ENCODE measurements at regions not wholly inside any gene's neighbourhood (a gene's known extent, or its start where the extent isn't known, plus 50 kb on each side); places are given as distances from the start of the nearest gene placed in this dataset.
"Not testable (repeated sequence)": the region's sequence is repeated elsewhere in the genome, so short reads cannot be mapped to it uniquely, and the experiment has no call there.

DNA sequence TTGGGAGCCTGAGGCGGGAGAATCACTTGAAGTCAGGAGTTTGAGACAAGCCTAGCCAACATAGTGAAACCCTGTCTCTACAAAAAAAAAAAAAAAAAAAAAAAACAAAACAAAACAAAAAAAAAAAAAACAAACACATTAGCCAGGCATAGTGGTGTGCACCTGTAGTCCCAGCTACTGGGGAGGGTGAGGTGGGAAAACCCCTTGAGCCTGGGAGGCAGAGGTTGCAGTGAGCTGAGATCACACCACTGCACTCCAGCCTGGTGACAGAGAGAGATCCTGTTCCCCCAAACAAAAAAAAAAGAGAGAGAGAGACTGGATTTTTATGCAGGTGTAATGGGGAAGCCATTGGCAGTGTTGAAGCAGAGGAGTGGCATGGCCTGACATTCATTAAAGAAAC is 385.7 kb upstream of the TENM3 start:
- H2BK120ac ChIP-seq (ENCODE audit: low read depth, low read length); H3K14ac ChIP-seq (ENCODE audit: low read length); DNase-seq (ENCODE audit: low spot score); H3K9me3 ChIP-seq (replicated peaks in 1 of 2; ENCODE audit: control insufficient read depth in 2 of 2, insufficient read depth in 1 of 2, low read depth in 1 of 2, low read length in 2 of 2); H3K4me1 ChIP-seq (ENCODE audit: control insufficient read depth in 2 of 2, insufficient read depth in 1 of 2, low read depth in 1 of 2, low read length in 2 of 2); H3K79me1 ChIP-seq (ENCODE audit: low read depth, low read length); H4K8ac ChIP-seq (ENCODE audit: low read depth, low read length); H2AK5ac ChIP-seq (ENCODE audit: low read depth, low read length); H2BK5ac ChIP-seq (ENCODE audit: low read length); H3K9ac ChIP-seq (ENCODE audit: low read depth, low read length, poor library complexity); H4K91ac ChIP-seq (ENCODE audit: low read depth, low read length, poor library complexity); H3K27ac ChIP-seq (replicated peaks; ENCODE audit: low read length); H2AFZ ChIP-seq (ENCODE audit: low read length); H3K4me2 ChIP-seq (ENCODE audit: insufficient read depth, low read length, poor library complexity, severe bottlenecking); H3K27me3 ChIP-seq (ENCODE audit: control insufficient read depth in 3 of 3, insufficient read depth in 3 of 3, low read depth in 1 of 3, low read length in 3 of 3); H2BK15ac ChIP-seq (ENCODE audit: low read length); H3K4me3 ChIP-seq (ENCODE audit: low read length in 2 of 2); H3K36me3 ChIP-seq (replicated peaks in 1 of 2; ENCODE audit: control insufficient read depth in 2 of 2, insufficient read depth in 2 of 2, low read length in 2 of 2); H3K4ac ChIP-seq (ENCODE audit: low read length); H3K18ac ChIP-seq (ENCODE audit: low read length); H2BK12ac ChIP-seq (ENCODE audit: low read length); H3K23ac ChIP-seq (ENCODE audit: low read depth, low read length, poor library complexity): not testable (repeated sequence)
- no CpG with 5 or more reads among the region's 1 CpG for WGBS, 2 donors (ENCODE audit: extremely low coverage in 2 of 2, insufficient read length in 2 of 2, insufficient replicate concordance in 1 of 2)

DNA sequence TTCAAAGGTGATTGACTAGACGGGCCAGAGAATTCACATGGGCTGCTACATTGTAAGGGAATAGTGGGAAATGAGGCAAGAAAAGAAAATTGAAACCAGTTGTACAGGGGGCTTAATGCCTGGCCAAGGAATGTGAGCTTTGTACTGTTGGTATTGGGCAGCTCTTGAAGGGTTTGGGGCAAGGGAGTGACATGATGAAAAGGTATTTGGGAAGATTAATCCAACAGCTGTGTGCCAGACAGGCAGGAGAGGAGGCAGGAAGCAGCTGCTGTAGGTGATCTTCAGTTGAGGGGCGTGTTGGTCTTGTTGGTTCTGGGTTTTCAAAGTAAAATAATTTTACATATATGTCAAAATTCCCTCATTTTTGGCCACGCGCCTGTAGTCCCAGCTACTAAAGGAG is 384.5 kb upstream of the TENM3 start:
- no peaks in the 10 kb centered on the region for H3K79me1 ChIP-seq (ENCODE audit: low read depth, low read length)
- WGBS, 2 donors (ENCODE audit: extremely low coverage in 2 of 2, insufficient read length in 2 of 2, insufficient replicate concordance in 1 of 2), result no CpG with 5 or more reads among the region's 4 CpGs
- H3K36me3 ChIP-seq (replicated peaks in 1 of 2; ENCODE audit: control insufficient read depth in 2 of 2, insufficient read depth in 2 of 2, low read length in 2 of 2), result no peaks in the 10 kb centered on the region
- no peak overlapping the region for H3K9ac ChIP-seq (ENCODE audit: low read depth, low read length, poor library complexity)
- no peaks in the 10 kb centered on the region for H3K27me3 ChIP-seq (ENCODE audit: control insufficient read depth in 3 of 3, insufficient read depth in 3 of 3, low read depth in 1 of 3, low read length in 3 of 3)
- no peak overlapping the region for H3K4me2 ChIP-seq (ENCODE audit: insufficient read depth, low read length, poor library complexity, severe bottlenecking)
- H4K91ac ChIP-seq (ENCODE audit: low read depth, low read length, poor library complexity), result no peak overlapping the region
- no peaks in the 10 kb centered on the region for H3K4me1 ChIP-seq (ENCODE audit: control insufficient read depth in 2 of 2, insufficient read depth in 1 of 2, low read depth in 1 of 2, low read length in 2 of 2)
- H4K8ac ChIP-seq (ENCODE audit: low read depth, low read length), result no peak overlapping the region
- no peaks in the 10 kb centered on the region for H3K9me3 ChIP-seq (replicated peaks in 1 of 2; ENCODE audit: control insufficient read depth in 2 of 2, insufficient read depth in 1 of 2, low read depth in 1 of 2, low read length in 2 of 2)
- H3K18ac ChIP-seq (ENCODE audit: low read length), result no peak overlapping the region
- no peak overlapping the region for H3K23ac ChIP-seq (ENCODE audit: low read depth, low read length, poor library complexity)
- no peak overlapping the region for H2BK15ac ChIP-seq (ENCODE audit: low read length)
- H2BK5ac ChIP-seq (ENCODE audit: low read length), result no peak overlapping the region
- no peak overlapping the region for H3K4ac ChIP-seq (ENCODE audit: low read length)
- H2BK12ac ChIP-seq (ENCODE audit: low read length), result no peak overlapping the region
- no peak overlapping the region for H2BK120ac ChIP-seq (ENCODE audit: low read depth, low read length)
- H3K4me3 ChIP-seq (ENCODE audit: low read length in 2 of 2), result no peak overlapping the region
- DNase-seq (ENCODE audit: low spot score), result no peak
- no peak overlapping the region for H3K27ac ChIP-seq (replicated peaks; ENCODE audit: low read length)
- no peak overlapping the region for H2AFZ ChIP-seq (ENCODE audit: low read length)
- H2AK5ac ChIP-seq (ENCODE audit: low read depth, low read length), result no peak overlapping the region
- no peak overlapping the region for H3K14ac ChIP-seq (ENCODE audit: low read length)

DNA sequence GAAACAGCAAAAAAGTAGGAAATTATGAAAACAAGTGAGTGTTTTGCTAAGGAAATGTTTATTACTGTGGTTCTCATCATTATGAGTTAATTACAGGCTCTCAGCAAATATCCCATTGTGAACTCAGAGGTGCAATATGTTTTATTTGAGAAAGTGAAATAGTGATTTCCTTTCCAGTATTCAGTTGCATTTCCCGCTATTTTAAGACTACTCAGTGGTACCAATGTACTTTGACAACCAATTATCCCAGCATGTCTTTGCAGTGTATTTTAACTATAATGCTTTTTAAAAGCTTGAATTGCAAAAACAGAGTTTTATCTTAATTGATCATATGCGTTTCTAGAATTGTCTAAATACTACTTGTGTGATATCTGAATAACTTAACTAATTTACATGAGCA is 383.8 kb upstream of the TENM3 start:
- no peaks in the 10 kb centered on the region for H3K27me3 ChIP-seq (ENCODE audit: control insufficient read depth in 3 of 3, insufficient read depth in 3 of 3, low read depth in 1 of 3, low read length in 3 of 3)
- H2AFZ ChIP-seq (ENCODE audit: low read length), result no peak overlapping the region
- H4K91ac ChIP-seq (ENCODE audit: low read depth, low read length, poor library complexity), result no peak overlapping the region
- no peak overlapping the region for H4K8ac ChIP-seq (ENCODE audit: low read depth, low read length)
- no CpG with 5 or more reads among the region's 2 CpGs for WGBS, 2 donors (ENCODE audit: extremely low coverage in 2 of 2, insufficient read length in 2 of 2, insufficient replicate concordance in 1 of 2)
- no peak overlapping the region for H3K4me3 ChIP-seq (ENCODE audit: low read length in 2 of 2)
- no peak overlapping the region for H2BK12ac ChIP-seq (ENCODE audit: low read length)
- DNase-seq (ENCODE audit: low spot score), result no peak
- no peak overlapping the region for H2BK5ac ChIP-seq (ENCODE audit: low read length)
- H3K4me1 ChIP-seq (ENCODE audit: control insufficient read depth in 2 of 2, insufficient read depth in 1 of 2, low read depth in 1 of 2, low read length in 2 of 2), result no peaks in the 10 kb centered on the region
- no peak overlapping the region for H2BK120ac ChIP-seq (ENCODE audit: low read depth, low read length)
- no peak overlapping the region for H3K23ac ChIP-seq (ENCODE audit: low read depth, low read length, poor library complexity)
- H3K4ac ChIP-seq (ENCODE audit: low read length), result no peak overlapping the region
- H3K27ac ChIP-seq (replicated peaks; ENCODE audit: low read length), result no peak overlapping the region
- no peak overlapping the region for H2BK15ac ChIP-seq (ENCODE audit: low read length)
- H3K14ac ChIP-seq (ENCODE audit: low read length), result no peak overlapping the region
- no peaks in the 10 kb centered on the region for H3K36me3 ChIP-seq (replicated peaks in 1 of 2; ENCODE audit: control insufficient read depth in 2 of 2, insufficient read depth in 2 of 2, low read length in 2 of 2)
- H3K4me2 ChIP-seq (ENCODE audit: insufficient read depth, low read length, poor library complexity, severe bottlenecking), result no peak overlapping the region
- H3K79me1 ChIP-seq (ENCODE audit: low read depth, low read length), result no peaks in the 10 kb centered on the region
- H2AK5ac ChIP-seq (ENCODE audit: low read depth, low read length), result no peak overlapping the region
- no peak overlapping the region for H3K9ac ChIP-seq (ENCODE audit: low read depth, low read length, poor library complexity)
- H3K18ac ChIP-seq (ENCODE audit: low read length), result no peak overlapping the region
- no peaks in the 10 kb centered on the region for H3K9me3 ChIP-seq (replicated peaks in 1 of 2; ENCODE audit: control insufficient read depth in 2 of 2, insufficient read depth in 1 of 2, low read depth in 1 of 2, low read length in 2 of 2)

DNA sequence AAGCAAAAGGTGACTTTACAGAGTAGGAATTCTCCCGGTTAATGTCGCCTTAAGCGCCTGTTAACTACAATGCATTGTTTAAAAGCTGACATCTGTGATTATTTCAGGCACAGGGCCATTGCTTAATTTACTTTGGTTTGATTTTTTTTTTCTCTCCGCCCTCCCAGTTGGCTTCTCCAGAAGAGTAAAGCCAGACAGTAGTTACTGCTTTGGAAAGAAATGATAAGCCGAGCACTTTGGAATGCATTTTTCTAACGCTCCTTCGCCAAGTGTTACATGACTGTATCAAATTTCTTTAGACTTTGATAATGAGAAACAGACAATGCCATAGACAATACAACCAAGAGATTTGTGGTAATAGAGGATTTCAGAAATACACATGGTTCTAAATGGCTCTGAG is 383.0 kb upstream of the TENM3 start:
- Histone ChIP-seq H2AFZ (ENCODE audit: low read length) (no peak overlapping the region), H4K91ac (ENCODE audit: low read depth, low read length, poor library complexity) (no peak overlapping the region), H3K4me2 (ENCODE audit: insufficient read depth, low read length, poor library complexity, severe bottlenecking) (no peak overlapping the region), H2BK120ac (ENCODE audit: low read depth, low read length) (no peak overlapping the region), H3K79me1 (ENCODE audit: low read depth, low read length) (no peaks in the 10 kb centered on the region), H2AK5ac (ENCODE audit: low read depth, low read length) (no peak overlapping the region), H2BK15ac (ENCODE audit: low read length) (no peak overlapping the region), H4K8ac (ENCODE audit: low read depth, low read length) (no peak overlapping the region), H3K36me3 (replicated peaks in 1 of 2; ENCODE audit: control insufficient read depth in 2 of 2, insufficient read depth in 2 of 2, low read length in 2 of 2) (no peaks in the 10 kb centered on the region), H2BK5ac (ENCODE audit: low read length) (no peak overlapping the region), H3K18ac (ENCODE audit: low read length) (no peak overlapping the region), H3K23ac (ENCODE audit: low read depth, low read length, poor library complexity) (no peak overlapping the region), H3K27ac (replicated peaks; ENCODE audit: low read length) (no peak overlapping the region), H3K14ac (ENCODE audit: low read length) (no peak overlapping the region), H3K4ac (ENCODE audit: low read length) (no peak overlapping the region), H3K9me3 (replicated peaks in 1 of 2; ENCODE audit: control insufficient read depth in 2 of 2, insufficient read depth in 1 of 2, low read depth in 1 of 2, low read length in 2 of 2) (no peaks in the 10 kb centered on the region), H2BK12ac (ENCODE audit: low read length) (no peak overlapping the region), H3K4me1 (ENCODE audit: control insufficient read depth in 2 of 2, insufficient read depth in 1 of 2, low read depth in 1 of 2, low read length in 2 of 2) (no peaks in the 10 kb centered on the region), H3K9ac (ENCODE audit: low read depth, low read length, poor library complexity) (no peak overlapping the region), H3K27me3 (ENCODE audit: control insufficient read depth in 3 of 3, insufficient read depth in 3 of 3, low read depth in 1 of 3, low read length in 3 of 3) (no peaks in the 10 kb centered on the region), H3K4me3 (ENCODE audit: low read length in 2 of 2) (no peak overlapping the region)
- WGBS, 2 donors (ENCODE audit: extremely low coverage in 2 of 2, insufficient read length in 2 of 2, insufficient replicate concordance in 1 of 2), result no CpG with 5 or more reads among the region's 7 CpGs
- no peak for DNase-seq (ENCODE audit: low spot score)

Data from neuronal stem cell (in vitro differentiated cells).